ENCODE measurements at regions not wholly inside any gene's neighbourhood (a gene's known extent, or its start where the extent isn't known, plus 50 kb on each side); places are given as distances from the start of the nearest gene placed in this dataset.
"Not testable (repeated sequence)": the region's sequence is repeated elsewhere in the genome, so short reads cannot be mapped to it uniquely, and the experiment has no call there.

DNA sequence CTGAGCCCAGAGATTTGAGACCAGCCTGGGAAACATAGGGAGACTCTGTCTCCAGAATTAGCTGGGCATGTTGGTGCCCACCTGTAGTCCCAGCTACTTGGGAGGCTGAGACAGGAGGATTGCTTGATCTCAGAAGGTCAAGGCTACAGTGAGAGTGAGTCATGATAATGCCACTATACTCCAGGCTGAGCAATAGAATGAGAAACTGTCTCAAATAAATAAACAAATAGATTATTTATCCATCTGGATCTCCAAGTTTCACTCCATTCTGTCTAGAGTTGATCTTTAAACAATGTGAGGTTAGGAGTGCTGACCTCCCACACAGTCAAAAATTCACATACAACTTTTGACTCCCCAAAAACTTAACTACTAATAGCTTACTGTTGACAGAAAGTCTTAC is 106.8 kb upstream of the PALMD start:
- DNase-seq, result no peak

DNA sequence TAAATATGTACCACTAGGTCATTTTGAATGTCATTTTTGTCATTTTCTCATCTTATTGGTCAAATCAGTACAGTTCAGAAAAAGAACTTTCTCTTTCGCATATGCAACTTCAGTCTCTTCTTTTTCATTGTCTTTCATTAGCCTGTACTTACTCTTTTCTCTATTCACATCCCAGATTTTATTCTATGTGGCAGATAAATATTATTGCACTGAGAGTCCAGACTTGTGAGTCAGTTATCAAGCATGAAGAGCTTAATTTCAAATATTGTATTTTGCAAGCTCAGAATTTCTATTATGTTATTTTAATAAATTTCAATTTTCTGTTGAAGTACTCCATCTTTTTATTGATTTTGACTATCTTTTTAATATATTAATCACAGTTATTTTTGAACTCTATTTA is 105.2 kb upstream of the PALMD start:
- DNase-seq, result no peak

DNA sequence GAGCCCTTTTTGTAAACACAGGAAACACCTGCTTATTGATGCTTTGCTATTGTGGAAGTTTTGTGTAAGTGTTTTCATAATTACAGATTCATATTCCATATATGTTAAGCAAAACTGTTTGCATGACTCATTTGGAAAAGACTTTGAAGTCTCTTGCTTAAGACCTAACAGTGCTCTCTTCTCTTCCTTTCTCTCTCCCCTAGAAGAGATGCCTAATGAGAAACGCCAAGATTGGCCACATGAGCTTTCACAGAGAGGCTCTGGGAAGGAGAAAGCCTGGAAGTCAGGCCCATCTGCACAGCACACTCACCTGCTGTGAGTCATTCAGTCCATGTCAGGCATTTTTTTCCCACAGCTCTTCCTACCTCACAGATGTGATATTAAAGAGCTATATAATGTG is 101.6 kb upstream of the PALMD start:
- no peak for DNase-seq

DNA sequence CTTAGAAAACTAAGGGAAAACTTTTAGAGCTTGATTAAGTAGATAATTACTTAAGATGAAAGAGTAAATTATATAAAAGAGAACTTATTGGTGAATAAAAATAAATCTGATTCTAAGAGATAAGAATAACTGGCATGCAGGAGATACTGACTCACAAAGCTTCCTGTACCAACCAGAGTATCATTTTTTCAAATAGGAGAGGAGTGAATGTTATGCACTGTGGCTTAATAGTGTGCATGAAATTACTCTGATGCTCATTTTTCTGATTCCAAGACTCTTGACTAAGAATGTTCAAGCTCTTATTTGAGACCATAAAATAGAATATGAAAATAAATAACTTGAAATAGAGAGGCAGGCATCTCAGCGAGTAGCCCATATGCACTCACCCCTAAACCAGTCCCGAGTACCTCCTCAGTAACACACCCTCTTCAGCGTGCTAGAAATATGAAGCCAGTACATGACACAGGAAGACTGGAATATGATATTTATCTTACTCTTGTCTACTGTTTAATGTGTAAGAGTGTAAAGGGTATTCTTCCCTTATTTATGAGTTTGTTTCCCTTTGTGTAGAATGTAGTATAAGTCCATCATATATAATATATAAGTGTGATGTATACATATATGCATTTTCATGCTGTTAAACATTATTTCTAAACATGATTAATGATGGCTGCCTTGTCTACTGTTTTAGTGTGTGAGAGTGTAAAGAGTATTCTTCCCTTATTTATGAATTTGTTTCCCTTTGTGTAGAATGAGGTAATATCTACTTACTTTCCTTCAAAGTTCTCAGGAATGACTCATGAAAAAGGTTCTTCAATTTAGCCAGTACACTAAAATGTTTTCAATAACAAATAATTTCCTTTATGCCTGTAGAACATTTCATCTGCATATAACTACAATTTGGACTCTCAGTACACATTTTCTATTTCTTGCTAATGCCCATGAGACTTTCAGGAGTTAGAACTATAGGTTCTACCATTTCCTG is 99.2 kb upstream of the PALMD start:
- DNase-seq, result no peak

DNA sequence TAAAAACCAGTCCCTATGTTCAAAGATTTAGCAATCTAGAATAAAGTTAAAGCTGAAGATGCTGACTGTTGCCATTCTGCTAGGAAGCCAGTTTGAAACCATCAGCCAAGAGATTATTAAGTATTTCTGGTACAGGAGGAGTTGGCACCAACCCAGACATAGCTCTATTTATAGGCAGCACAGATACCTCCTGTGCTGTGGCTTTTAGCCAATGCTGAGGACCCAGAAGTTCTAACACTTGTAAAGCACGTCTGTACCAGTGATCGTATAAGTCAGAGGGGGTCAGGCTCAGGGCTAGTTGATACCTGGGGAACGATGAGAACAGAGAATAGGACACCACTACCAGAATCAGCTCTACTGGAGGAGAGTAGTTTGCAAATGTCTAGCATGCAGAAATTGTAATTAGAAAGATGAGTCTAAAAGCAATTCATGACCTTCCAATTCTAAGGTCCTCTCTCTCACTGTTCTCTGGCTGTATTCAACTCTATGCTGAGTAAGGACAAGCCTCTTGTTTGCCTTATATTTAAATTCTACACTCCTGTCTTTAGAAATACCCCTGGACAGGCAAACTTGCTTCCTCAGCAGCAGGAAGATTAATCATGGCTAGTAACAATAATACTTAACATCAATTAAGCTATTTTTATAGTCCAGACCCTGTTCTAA is 96.8 kb upstream of the PALMD start:
- DNase-seq, result no peak

DNA sequence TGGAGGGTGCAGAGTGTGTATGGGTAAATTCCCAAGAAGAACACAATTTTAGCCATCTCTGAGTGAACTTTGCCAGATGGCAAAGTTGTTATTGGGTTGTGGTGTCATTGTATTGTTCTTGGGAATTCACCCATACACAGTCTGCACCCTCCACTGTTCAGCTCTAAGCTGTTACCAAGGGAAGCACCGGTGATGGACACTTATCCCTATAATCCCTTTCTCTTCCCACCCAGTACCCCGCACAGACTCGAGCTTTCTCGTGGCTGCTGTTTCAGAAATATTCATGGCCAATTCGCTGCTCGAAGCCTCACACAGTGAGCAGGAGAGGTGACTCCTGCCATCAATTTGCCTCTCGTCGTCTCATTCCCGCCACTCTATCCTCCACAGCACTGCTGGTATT is 95.7 kb upstream of the PALMD start:
- DNase-seq, result no peak

DNA sequence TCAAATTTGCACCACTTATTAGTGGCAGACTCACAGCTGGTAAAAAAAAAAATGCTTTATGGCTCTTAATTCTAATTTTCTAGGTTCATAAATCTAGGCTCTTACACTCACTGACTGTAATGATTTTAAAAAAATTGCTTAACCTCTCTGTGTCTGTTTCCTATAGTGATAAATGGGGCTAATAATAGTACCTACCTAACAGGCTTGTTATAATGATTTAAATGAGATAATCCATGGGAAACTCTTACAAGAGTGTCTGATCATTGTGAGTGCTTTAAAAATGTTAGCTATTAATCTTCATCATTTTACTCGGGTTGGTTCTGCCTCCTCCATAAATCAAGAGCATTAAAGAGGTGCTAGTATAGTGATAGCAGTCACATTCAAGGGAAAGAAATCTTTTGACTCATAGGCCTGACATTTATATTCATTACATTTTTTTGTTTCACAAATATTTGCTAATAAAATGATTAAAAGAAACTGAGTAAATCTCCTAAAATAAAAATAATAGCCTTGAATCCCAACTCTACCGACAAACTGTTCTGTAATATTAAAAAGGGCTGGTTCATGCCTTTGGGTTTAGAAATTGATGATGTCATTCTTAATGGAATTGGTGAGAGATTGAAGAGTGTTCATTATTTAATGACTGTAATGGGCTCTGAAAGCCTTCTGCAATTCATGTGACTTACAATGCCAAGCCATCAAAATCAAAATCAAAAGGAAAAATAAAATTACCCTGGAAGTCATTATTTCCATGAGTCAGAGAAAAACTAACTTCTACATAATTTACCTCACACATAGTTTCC is 93.9 kb upstream of the PALMD start:
- no peak for DNase-seq

DNA sequence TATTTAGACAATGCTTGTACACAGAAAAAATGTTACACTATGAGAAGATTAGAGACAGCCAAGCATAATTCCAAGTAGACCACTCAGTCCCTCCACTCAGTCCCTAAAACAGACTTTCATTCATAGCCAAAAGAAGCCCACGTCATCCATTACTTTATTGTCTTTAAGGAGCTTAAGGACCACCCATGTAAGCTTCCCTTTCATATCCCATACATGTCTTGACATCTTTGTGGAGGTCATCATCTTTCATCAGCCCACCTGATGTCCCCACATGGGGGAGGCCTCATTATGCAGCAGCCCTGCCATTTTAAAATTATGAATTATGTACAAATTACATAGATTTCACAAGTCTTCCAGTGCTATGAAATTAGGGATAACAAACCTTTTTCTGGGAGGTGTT is 92.6 kb upstream of the PALMD start:
- no peak for DNase-seq

DNA sequence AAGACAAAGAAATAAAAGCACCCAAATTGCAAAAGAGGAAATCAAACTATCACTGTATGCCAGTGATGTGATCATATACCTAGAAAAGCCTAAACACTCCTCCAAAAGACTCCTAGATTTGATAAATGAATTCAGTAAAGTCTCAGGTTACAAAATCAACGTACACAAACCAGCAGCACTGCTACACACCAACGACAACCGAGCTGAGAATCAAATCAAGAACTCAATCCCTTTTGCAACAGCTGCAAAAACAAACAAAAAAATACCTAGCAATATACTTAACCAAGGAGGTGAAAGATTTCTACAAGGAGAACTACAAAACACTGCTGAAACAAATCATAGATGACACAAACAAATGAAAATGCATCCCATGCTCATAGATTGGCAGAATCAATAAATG is 92.1 kb upstream of the PALMD start:
- not testable (repeated sequence) for DNase-seq

DNA sequence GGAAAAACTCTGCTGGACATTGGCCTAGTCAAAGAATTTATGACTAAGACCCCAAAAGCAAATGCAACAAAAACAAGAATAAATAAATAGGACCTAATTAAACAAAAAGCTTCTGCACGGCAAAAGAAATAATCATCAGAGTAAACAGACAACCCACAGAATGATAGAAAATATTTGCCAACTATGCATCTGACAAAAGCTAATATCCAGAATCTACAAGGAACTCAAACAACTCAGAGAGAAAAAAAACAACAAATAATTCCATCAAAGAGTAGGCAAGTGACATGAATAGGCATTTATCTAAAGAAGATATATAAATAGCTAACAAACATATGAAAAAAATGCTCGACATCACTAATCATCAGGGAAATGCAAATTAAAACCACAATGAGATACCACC is 91.2 kb upstream of the PALMD start:
- DNase-seq, result no peak

DNA sequence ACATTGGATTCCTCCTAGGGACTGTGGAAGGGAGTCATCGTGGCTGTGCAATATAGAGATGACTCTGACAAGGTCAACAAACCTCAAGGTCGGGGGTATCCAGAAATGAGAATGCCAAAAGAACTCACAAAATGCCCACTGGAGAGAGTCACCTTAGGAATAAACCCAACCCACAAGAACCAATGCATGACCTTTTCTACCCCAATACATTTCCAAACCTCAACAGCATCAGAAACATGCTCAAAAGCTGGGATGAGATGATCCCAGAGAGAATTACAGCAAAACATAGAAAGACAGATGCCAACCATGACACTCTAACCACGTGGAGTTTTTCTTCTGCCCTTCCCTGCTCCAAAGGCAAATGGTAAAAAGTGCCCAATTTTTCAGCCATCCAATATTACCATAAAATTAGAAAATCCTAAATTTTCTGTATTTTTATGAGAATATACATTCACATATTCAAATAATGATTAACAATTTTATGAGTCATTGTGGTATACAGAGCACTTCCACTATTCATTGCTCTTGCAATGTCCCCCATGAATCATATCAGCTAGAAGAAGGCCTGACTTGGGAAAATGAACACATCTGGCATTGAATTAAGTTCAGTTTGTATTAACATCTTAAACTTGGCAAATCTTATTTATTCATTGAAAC is 88.2 kb upstream of the PALMD start:
- no peak for DNase-seq

DNA sequence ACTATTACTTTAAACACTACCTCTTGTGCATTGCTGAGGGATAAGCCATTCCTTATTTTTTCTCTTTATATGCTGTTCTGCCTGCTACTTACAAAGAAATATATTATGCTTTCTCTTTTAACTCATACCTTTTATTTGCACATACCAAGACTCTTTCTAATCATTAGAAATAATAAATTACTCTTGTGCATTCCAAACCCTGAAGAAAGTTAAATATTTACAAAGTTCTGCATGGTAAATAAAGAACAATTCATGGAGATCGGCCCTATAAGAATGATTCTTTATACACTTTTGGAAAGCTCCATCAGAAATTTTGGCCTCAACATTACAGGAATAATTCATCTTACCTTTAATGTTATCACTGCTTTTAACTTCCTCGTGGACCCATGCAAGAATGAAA is 86.7 kb upstream of the PALMD start:
- DNase-seq, result no peak

DNA sequence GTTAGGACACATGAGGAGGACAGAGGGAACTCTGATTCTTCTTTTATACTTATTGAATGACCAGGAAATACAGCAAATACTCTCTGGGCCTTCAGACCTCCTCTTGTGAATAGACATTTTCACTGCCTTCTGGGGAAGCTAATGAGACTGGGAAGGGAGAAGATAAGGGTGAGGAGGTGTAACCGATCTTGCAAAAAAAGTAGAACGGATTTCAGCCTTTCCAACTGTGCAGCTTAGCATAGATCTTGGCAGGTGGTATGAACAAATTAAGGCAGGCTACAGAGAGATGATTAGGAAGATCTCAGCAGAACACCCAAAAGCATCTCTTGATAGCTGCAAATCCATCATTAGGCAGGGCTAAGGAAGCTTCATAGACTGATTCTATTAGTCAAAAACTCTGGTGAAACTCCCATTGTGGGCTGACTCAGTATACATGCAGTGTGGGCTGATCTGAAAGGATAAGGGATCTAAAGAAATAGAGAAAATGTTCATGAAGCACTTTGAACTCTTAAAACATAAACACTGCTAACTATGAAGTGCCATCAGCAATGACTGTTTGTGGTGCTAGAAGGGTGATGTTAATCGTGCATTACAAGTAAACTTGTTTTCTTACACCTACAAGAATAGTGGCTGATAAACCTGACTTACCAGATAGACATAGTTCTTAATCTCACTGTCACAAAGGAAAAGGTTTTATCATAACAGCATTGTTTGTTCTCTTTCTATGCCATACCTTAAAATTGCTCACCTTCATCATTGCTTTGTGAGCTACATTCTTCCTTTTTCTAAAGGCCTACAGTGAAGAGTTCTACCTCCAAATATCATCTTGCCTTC is 85.5 kb upstream of the PALMD start:
- no peak for DNase-seq

DNA sequence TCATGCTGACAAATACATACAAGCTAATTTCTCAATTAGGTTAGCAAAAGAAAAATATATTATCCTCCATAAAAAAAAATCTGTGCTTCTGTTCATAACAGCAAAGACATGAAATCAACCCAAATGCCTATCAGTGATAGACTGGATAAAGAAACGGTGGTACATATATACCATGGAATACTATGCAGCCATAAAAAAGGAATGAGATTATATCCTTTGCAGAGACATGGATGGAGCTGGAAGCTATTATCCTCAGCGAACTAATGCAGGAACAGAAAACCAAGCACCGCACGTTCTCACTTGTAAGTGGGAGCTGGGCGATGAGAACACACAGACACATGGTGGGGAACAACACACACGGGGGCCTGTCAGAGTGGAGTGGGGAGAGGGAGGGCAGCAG is 84.0 kb upstream of the PALMD start:
- no peak for DNase-seq

DNA sequence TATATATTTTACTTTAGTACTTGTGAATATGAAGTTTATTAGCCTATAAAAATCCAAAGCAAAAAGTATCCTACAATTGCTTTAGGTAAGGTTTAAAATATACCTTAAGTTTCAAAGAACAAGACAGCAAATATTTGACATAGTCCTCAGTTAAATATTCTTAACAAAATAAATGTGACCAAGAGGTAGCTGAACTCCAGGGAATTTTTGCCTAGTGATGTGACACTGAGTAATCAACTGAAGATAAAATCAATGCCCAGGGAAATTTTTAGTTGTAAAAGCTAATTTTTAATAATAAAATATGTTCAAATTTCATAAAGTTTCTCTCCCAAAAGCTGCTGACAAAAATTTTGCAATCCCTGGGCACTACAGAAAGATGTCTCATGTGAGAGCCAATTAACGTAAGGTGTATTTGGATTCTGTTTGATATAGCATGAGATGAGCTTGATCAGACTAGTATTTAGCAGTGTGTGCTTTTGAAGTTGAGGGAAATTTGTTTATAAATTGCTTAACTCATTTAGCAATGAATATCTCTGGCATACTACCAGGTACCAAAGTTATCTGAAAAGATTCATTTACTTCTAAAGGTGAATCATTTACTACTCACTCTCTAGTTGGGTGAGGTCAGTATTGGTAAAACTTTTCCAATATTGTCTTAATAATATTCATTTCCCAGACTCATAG is 80.2 kb upstream of the PALMD start:
- no peak for DNase-seq

DNA sequence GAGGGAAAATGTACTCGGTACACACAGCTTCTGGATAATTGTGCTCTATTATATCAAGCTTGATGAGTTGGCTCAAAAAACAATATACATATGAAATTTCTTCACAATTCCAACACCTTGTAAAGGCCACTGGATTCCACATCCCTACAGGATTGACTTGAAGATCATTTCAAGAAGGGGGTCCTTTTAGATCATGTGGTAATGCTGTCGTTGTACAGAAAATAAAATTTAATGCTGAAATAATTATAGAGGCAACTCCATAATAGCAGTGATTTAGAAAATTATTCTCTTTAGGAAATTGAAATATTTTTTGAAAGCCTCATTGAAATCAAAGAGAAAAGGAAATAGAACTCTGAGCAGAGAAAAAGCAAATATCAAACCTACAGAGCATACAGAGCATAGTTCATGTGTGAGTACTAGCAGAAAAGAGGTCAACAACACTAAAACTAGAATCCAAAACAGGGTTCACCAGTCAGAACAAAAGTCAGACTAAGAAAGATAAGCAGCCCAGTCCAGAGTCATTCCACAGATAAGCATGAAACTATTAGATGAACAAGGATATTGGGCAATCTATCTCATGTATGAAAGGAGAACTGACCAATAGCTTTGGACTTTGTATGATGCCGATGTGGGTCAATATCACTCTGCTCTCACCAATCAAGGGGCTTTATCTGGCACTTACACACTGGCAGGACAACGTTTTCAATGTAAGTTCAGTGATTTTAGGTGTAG is 79.5 kb upstream of the PALMD start:
- no peak for DNase-seq

DNA sequence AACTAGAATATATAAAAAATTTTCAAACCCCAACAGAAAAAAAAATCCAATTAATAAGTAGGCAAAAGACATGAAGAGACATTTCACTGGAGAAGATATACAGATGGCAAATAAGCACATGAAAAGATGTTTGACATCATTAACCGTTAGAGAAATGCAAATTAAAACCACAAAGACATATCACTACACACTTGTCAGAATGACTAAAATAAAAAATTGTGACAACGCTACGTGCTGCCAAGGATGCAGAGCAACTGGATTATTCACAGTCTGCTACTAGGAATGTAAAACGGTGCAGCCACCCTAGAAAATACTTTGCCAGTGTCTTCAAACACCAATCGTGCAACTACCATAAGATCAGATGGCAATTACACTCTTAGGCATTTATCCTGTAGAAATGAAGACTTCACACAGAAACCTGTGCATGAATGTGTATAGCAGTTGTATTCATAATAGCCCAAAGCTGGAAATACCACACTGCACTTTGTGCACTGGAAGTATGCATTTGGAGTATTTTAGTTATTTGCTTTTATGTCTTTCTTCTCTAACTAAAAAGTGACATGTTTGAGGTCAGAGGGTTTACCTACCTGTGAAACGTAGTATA is 75.3 kb upstream of the PALMD start:
- DNase-seq, result no peak

DNA sequence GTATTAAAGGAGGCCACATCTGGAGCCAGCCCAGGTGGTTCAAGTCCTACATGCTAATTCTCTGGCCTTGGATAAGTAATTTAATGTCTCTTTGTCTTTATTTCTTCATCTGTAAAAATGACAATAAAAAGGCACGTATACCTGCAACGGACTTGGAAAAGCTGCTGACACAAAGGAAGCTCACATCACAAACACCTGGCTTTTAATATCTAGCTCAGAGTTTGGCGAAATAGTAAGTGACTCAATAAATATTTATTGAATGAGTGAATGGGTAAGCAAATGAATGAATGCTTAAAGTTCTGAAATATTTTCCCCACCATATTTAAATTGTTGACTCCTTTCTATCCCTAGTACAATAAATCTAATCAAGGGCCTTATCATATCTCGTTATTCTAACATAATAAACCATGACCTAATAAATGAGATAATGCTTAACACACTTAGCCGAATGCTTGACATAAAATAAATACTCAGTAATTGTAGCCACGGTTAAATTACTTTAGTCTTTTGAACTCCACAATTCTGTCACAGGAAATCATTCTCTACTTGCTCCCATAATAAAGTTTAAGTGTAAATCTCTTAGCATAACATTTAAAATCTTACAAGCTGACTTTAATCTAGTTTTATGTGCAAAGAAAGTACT is 74.7 kb upstream of the PALMD start:
- DNase-seq, result no peak

DNA sequence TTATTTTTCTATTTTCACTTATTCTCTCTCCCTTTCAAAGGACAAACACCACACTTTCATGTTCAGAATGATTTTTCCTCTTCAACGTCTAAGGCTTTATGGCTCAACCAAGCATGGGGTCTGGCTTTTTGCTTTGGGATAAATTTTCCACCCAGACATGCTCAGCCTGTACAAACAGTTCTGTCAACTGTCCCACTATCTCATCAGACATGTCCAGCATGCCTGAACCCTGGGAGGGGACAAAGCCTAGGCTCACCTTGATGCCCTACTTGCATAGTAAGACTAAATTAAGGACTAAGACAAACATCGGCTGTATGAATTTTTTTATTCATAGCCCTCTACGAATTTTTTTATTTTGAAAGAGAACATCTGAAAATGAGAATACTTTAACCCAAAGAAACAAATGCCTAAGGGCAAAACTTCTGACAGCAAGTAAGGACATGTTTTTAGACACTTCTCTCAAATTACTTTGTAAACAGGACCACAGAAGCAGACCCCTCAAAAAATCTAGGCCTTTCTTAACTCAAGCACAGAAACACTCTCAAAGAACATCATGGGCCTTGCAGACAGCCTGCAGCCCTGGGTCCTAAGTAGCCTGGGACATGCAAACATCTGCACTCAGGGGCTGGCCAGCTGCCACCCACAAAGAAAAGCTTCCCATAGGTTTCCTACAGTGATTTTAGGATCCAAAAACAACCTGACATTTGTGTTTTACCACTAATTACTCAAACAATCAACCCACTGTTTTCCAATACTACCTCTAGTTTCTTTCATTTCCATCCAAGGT is 72.3 kb upstream of the PALMD start:
- DNase-seq, result no peak

Data from NCI-H1436 (cell line).